Parathyroid adenoma (tissue), 2 donors: ENCODE measurements at regions not wholly inside any gene's neighbourhood (a gene's known extent, or its start where the extent isn't known, plus 50 kb on each side); places are given as distances from the start of the nearest gene placed in this dataset.

ENCODE experiments used
- H2AFZ ChIP-seq: fragments of 300-600 bp; sonication (generic); one replicate; pipeline ENCODE4 v1.7.0; 2017; ENCODE audit warnings: antibody characterized with exemption, mild to moderate bottlenecking
- H3K27ac ChIP-seq: fragments of 300-600 bp; sonication (generic); one replicate; pipeline ENCODE4 v1.7.0; 2017
- H3K27me3 ChIP-seq: fragments of 300-600 bp; sonication (generic); one replicate; pipeline ENCODE4 v1.7.0; 2017; ENCODE audit warnings: low read length; ENCODE audit not compliant: control insufficient read depth, insufficient read depth
- H3K36me3 ChIP-seq: fragments of 300-600 bp; sonication (generic); one replicate; pipeline ENCODE4 v1.7.0; 2017; ENCODE audit warnings: low read length; ENCODE audit not compliant: control insufficient read depth, insufficient read depth
- H3K4me1 ChIP-seq: fragments of 300-600 bp; sonication (generic); one replicate; pipeline ENCODE4 v1.7.0; 2017; ENCODE audit warnings: control low read depth
- H3K4me2 ChIP-seq: fragments of 300-600 bp; sonication (generic); one replicate; pipeline ENCODE4 v1.7.0; 2017; ENCODE audit warnings: low read length
- H3K4me3 ChIP-seq: fragments of 300-600 bp; sonication (generic); one replicate; pipeline ENCODE4 v1.7.0; 2017; ENCODE audit warnings: low read depth, low read length
- H3K79me2 ChIP-seq: fragments of 300-600 bp; sonication (generic); one replicate; pipeline ENCODE4 v1.7.0; 2017; ENCODE audit warnings: control low read depth
- H3K9ac ChIP-seq: fragments of 300-600 bp; sonication (generic); one replicate; pipeline ENCODE4 v1.7.0; 2017; ENCODE audit warnings: mild to moderate bottlenecking
- H3K9me3 ChIP-seq: fragments of 300-600 bp; sonication (generic); one replicate; pipeline ENCODE4 v1.7.0; 2017; ENCODE audit warnings: low read length; ENCODE audit not compliant: control insufficient read depth
- TF ChIP-seq, protein P1 (sequence below): fragments of 300-600 bp; sonication (generic); IDR thresholded peaks from one replicate; pipeline ENCODE4 v1.7.0; 2017; ENCODE audit warnings: antibody characterized with exemption, mild to moderate bottlenecking
- donor health status: primary hyperparathyroidism.

DNA sequence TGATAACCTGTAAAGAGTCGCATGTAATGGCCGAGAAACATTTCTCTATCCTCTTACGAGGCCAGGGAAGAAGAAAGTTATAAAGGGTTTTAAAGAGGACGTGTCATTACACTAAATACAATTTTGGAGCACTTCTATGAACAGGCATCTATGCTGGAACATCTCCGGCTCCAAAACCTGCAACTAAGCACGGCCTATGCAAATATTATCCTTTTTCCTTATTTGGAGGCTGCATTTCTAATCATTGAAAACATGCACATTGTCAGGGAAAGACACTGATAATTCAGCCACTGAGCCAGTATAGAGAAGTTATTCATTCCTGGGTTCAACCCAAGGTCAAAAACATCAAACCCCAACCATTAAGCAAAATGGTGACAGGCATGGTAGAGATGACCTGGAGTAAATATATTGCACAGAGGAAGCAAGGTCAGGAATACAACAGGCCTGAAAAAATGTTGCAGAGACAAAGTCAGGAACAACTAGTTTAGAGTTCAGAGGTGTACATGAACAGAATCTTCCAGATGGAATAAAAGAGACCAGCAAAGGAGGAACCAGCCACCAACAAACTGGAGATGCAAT, 674.1 kb downstream of the NR2F1-AS1 start:
- TF ChIP-seq, protein P1, sequence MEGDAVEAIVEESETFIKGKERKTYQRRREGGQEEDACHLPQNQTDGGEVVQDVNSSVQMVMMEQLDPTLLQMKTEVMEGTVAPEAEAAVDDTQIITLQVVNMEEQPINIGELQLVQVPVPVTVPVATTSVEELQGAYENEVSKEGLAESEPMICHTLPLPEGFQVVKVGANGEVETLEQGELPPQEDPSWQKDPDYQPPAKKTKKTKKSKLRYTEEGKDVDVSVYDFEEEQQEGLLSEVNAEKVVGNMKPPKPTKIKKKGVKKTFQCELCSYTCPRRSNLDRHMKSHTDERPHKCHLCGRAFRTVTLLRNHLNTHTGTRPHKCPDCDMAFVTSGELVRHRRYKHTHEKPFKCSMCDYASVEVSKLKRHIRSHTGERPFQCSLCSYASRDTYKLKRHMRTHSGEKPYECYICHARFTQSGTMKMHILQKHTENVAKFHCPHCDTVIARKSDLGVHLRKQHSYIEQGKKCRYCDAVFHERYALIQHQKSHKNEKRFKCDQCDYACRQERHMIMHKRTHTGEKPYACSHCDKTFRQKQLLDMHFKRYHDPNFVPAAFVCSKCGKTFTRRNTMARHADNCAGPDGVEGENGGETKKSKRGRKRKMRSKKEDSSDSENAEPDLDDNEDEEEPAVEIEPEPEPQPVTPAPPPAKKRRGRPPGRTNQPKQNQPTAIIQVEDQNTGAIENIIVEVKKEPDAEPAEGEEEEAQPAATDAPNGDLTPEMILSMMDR: no peak
- H3K4me1 ChIP-seq: no peaks in the 10 kb centered on the region

DNA sequence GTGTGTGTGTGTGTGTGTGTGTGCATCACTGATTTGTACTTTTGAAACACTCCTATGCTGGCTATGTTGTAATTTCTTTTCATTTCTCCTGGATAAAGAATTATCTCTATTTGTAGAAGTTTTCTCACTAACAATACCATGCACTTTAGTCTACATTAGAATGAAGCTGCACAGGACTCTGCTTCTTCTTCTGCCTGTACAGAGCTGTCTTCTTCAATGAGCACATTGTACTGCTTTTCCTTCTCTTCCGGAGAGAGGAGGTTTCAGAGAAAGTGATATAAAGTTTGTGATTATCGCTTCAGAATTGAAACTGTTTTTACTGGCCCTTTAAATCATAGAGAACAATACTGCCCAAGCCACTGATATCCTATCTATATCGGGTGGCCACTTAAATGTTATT, 677.0 kb downstream of the NR2F1-AS1 start:
- Histone ChIP-seq H3K27me3 (no peaks in the 10 kb centered on the region), H3K4me1 (no peaks in the 10 kb centered on the region), H3K4me3 (no peak overlapping the region), H3K36me3 (no peaks in the 10 kb centered on the region), H3K27ac (no peak overlapping the region), H3K9ac (no peak overlapping the region), H3K9me3 (no peaks in the 10 kb centered on the region), H3K79me2 (no peaks in the 10 kb centered on the region), H3K4me2 (no peak overlapping the region), H2AFZ (no peak overlapping the region)
- TF ChIP-seq, protein P1: no peak

More for the DNA sequence above, 674.1 kb downstream of the NR2F1-AS1 start:
- H3K36me3 ChIP-seq: no peaks in the 10 kb centered on the region
- no peaks in the 10 kb centered on the region for H3K27me3 ChIP-seq
- H3K9ac ChIP-seq: no peak overlapping the region
- H3K4me3 ChIP-seq: no peak overlapping the region
- no peaks in the 10 kb centered on the region for H3K79me2 ChIP-seq
- no peak overlapping the region for H3K4me2 ChIP-seq
- no peaks in the 10 kb centered on the region for H3K9me3 ChIP-seq
- H2AFZ ChIP-seq: no peak overlapping the region
- H3K27ac ChIP-seq: no peak overlapping the region

DNA sequence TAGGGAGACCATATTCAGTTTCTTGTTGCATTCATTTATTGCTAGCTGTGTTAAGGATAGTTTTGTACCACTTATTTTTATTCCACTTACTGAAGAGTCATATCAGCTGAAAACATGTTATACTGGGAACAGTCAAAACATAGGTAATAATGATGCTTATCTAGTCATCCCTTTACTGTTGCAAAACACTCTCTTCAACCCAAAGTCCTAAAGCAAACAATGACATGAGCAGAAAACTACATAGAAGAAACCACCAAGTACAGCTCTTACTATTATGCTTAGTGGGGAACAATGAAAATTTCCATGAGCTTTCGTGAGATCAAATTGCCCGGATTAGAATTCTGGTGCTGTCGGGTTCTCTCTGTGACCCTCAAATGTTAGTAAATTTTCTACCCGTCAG, 681.4 kb downstream of the NR2F1-AS1 start:
- no peaks in the 10 kb centered on the region for H3K36me3 ChIP-seq
- H3K27ac ChIP-seq: no peak overlapping the region
- no peaks in the 10 kb centered on the region for H3K79me2 ChIP-seq
- H3K4me2 ChIP-seq: no peak overlapping the region
- H3K4me3 ChIP-seq: no peak overlapping the region
- no peak overlapping the region for H2AFZ ChIP-seq
- H3K27me3 ChIP-seq: no peaks in the 10 kb centered on the region
- H3K4me1 ChIP-seq: no peaks in the 10 kb centered on the region
- no peak overlapping the region for H3K9ac ChIP-seq
- TF ChIP-seq, protein P1: no peak
- no peaks in the 10 kb centered on the region for H3K9me3 ChIP-seq

GRCh38 chr5:92896722-92897121, 684.3 kb downstream of the NR2F1-AS1 start:
- H3K4me3 ChIP-seq: no peak overlapping the region
- no peaks in the 10 kb centered on the region for H3K36me3 ChIP-seq
- H3K27ac ChIP-seq: no peak overlapping the region
- no peak overlapping the region for H3K4me2 ChIP-seq
- TF ChIP-seq, protein P1: no peak
- no peaks in the 10 kb centered on the region for H3K79me2 ChIP-seq
- H3K27me3 ChIP-seq: no peaks in the 10 kb centered on the region
- H3K4me1 ChIP-seq: no peaks in the 10 kb centered on the region
- H3K9ac ChIP-seq: no peak overlapping the region
- no peak overlapping the region for H2AFZ ChIP-seq
- no peaks in the 10 kb centered on the region for H3K9me3 ChIP-seq

GRCh38 chr5:92890841-92891244, 690.2 kb downstream of the NR2F1-AS1 start:
- Histone ChIP-seq H3K27ac (no peak overlapping the region), H3K36me3 (no peaks in the 10 kb centered on the region), H3K27me3 (no peaks in the 10 kb centered on the region), H3K4me2 (no peak overlapping the region), H3K4me1 (no peaks in the 10 kb centered on the region), H3K9me3 (no peaks in the 10 kb centered on the region), H3K9ac (no peak overlapping the region), H3K4me3 (no peak overlapping the region), H3K79me2 (no peaks in the 10 kb centered on the region), H2AFZ (no peak overlapping the region)
- TF ChIP-seq, protein P1: no peak
